ENCODE measurements at regions not wholly inside any gene's neighbourhood (a gene's known extent, or its start where the extent isn't known, plus 50 kb on each side); places are given as distances from the start of the nearest gene placed in this dataset. TPM values are rescaled to one million over a fixed set of nuclear protein-coding genes. Genes with fewer than 3 reads are reported as not detected.

DNA sequence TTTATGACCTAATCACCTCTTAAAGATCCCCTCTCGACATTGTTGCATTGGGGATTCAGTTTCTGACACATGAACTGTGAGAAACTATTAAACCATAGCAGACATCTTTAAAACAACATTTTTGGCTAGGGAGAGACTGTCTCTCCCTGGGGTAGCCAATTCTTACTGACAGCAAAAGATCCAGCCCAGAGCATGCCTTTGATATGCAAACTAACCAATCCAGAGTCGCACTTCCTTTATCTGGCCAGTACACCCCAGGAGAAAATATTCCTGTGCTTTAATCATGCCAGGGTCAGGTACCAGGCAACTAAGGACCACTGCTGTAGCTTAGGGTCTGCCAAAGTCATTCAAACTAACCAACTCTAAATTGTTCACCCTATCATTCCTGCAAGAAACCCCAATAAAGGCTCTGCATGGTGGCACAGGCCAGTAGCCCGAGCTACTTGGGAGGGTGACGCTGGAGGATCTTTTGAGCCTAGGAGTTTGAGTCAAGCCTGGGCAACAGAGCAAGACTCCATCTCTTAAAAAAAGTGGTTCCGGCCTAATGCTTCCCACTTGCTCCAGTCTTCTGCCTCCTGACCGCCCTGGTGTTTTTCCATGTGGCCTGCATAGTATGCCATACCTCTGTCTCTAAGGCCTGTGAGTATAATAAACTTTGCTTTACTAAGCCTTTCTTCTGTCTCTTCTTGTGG lies 62.3 kb upstream of the DAPK1 start:
- no peak for DNase-seq (ENCODE audit: low read depth in 2 of 3, low spot score in 2 of 3)

DNA sequence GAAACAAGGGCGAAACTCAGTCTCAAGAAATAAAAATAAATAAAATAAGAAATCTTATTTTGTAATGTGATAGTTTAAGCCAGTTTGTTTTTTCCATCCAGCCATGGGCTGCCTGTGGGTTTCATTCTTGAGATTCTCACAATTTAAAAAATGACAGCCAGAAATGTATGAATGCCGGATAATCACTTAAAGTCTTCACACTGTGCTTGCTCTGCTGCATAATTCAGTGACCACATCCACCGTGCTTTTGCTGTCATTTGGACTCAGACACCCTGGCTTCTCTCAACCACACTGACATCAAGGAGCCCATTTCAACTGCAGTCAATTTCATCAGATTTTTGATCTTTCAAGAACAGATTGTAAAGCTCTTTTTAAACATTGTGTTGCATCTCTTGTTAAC lies 61.0 kb upstream of the DAPK1 start:
- DNase-seq (ENCODE audit: low read depth in 2 of 3, low spot score in 2 of 3): no peak

DNA sequence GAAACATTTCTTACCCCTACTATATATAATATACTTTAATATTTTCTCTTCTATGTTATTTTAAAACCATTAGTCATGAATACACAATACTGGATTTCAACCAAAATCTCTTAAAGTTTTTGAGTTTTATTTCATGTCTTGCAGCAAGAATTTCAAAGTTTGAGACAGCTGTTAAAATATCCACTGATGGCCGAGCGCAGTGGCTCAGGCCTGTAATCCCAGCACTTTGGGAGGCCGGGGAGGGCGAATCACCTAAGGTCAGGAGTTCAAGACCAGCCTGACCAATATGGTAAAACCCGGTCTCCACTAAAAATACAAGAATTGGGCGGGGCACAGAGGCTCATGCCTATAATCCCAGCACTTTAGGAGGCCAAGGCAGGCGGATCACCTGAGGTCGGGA lies 59.7 kb upstream of the DAPK1 start:
- DNase-seq (ENCODE audit: low read depth in 2 of 3, low spot score in 2 of 3): no peak

DNA sequence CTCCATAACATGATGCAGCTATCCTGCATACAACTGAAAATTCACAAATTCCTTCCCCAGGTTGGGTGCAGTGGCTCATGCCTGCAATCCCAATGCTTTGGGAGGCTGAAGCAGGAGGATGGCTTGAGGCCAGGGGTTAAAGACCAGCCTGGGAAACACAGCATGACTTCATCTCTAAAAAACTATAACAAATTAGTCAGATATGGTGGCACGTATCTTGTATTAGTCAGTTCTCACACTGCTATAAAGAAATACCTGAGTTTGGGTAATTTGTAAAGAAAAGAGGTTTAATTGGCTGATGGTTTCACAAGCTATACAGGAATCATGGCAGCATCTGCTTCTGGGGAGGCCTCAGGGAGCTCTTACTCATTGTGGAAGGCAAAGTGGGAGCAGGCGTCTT lies 56.4 kb upstream of the DAPK1 start:
- no peak for DNase-seq (ENCODE audit: low read depth in 2 of 3, low spot score in 2 of 3)

DNA sequence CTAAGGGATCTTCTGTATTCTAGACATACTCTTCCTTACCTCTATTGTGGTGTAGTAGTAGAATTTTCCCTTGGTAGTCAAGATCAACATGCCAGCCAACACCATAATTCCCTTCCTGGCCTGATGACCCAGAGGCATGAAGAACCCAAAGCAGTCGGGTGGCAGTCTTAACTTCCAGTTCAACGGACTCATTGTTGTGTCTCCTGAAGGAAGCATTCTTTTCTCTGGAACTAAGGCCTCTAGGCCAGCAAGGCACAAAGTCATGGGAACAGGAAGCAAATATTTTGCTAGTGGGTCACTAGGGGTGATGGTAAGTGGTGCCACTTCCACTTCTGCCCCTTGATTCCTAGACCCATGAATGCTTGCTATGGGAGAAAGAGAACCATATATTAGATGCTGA lies 55.2 kb upstream of the DAPK1 start:
- no peak for DNase-seq (ENCODE audit: low read depth in 2 of 3, low spot score in 2 of 3)

DNA sequence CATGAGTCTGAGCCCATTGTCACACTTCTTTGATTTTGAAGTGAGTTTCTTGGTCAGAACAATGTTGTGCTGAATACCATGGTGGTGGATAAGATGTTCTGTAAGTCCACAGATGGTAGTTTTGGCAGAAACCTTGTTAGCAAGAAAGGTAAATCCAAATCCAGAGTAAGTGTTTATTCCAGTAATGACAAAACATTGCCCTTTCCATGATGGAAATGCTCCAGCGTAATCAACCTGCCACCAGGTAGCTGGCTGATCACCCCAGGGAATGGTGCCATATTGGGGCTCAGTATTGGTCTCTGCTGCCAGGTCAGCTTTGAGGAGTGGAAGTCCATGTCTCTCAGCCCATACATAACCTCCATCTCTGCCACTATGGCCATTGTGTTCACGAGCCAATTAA lies 54.7 kb upstream of the DAPK1 start:
- DNase-seq (ENCODE audit: low read depth in 2 of 3, low spot score in 2 of 3): no peak

DNA sequence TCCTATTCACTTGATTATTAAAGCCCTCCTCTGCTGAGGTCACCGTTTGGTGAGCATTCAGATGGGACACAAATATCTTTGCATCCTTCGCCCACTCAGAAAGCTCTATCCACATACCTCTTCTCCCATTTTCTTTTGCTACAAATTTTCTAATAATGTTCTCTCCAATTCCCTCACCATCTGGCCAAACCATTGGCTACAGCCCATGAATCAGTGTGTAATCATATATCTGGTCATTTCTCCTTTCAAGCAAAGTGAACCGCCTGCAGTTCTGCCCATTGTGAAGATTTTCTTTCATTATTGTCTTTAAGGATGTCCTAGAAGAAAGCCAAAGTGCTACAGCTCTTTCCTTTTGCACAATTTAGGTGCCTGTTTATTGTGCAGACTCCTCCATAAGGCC lies 54.2 kb upstream of the DAPK1 start:
- DNase-seq (ENCODE audit: low read depth in 2 of 3, low spot score in 2 of 3): no peak

DNA sequence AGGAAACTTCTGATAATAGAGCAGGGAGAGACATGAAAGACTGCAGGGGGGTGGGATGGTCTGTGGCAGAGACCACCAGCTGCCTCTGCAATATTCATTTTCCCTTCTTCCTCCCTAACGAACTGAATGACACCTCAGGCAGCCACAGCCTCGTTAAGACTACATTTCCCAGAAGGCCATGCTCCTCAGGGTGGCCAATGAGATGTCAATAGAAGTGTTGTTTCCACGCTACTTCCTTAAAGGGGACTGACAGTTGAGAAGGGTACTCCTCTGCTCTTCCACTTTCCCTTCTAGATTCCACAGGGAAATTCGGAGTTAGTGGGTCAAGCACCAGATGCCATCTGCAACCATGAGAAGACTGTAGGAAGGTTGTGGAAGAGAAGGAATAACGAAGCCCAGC lies 52.0 kb upstream of the DAPK1 start:
- peak in 2 of 3 donors; percentile 45 to 70 for DNase-seq (ENCODE audit: low read depth in 2 of 3, low spot score in 2 of 3)

DNA sequence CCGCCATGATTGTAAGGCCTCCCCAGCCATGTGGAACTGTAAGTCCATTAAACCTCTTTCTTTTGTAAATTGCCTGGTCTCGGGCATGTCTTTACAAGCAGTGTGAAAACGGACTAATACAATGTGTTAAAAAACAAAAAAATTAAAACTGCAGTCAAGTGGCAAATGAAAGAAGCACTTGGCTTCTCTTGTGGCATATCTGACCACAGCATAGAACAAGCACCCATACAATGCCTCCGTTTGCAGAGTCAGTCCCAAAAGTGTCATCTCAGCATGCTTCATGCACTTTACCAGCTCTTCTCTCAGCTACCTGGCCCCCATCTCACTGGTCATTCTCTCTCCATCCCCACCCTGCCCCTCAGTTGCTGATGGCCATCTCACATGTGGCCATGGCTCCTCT lies 51.1 kb upstream of the DAPK1 start:
- DNase-seq (ENCODE audit: low read depth in 2 of 3, low spot score in 2 of 3): no peak

DNA sequence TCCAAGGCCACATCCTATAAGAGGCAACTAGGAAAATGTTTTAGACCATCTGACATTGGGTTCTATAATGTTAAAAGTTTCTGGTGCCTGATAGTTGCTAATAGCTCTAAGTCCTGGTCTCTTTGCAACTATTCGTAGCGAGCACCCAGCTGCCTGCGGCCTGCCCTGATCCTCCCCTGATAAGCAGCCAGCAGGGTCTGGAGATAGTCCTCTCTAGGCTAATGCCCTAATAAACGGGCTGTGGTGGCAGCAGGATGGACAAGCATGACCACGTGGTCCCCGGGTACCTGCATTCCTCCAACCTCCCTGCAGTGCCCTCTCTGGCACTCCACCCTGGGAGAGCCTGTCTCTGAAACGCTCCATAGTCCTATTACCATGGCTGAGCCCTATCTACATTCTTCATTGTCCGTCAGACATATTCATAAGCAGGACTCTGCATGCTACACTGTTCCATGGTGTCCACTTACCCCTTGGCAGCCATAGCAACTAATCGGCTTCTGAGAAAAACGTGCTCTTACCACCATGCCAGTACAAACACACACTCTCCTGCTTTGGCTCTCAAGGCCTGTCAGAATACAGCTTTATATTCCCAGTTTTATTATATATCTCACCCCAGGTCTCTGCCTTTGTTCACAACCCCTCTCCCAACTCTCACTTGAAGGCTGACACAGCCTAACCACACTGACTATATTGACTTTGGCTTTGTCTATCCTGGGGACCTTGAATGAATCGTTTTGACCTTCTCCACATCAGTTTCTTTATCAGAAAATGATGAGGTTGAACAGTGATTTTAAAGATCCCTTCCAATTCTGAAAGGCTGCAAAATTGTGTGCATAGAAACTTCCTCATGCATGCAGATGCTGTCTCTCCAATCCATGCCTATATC lies 49.9 kb upstream of the DAPK1 start:
- no peak for DNase-seq (ENCODE audit: low read depth in 2 of 3, low spot score in 2 of 3)

Small RNA genes in the stretch of these regions (small RNA-seq; reads per million reads assigned to genes)
- not detected for gene AL353752.1
- not detected for gene RF00568

Data from hematopoietic multipotent progenitor cell (in vitro differentiated cells).